ENCODE measurements at regions not wholly inside any gene's neighbourhood (a gene's known extent, or its start where the extent isn't known, plus 50 kb on each side); places are given as distances from the start of the nearest gene placed in this dataset.

- no peak for TF ChIP-seq SIN3A (IDR thresholded peaks at IDR 0.05; ENCODE audit: borderline replicate concordance, insufficient read depth, low read depth, low read length)
- TF ChIP-seq POLR2AphosphoS5 (IDR thresholded peaks at IDR 0.05; ENCODE audit: low read depth, low read length): no peak
- ChIA-PET POLR2A (no interaction called here), CTCF (no interaction called here)
- no peak overlapping the region for H3K27ac ChIP-seq (ENCODE audit: low read length)
- no TSS peak for BruUV-seq (replicated peaks)
- H3K27me3 ChIP-seq (ENCODE audit: control insufficient read depth, insufficient read depth, low read length): no peaks in the 10 kb centered on the region
- in situ Hi-C loops (cut with HindIII; ENCODE audit: low pct_unique_long_range_greater_than_20kb, low sequenced_read_pairs) (no loop called here), intact Hi-C loops (cut with micrococcal nuclease; ENCODE audit: unreplicated experiment) (no loop called here)
- no peak overlapping the region for H3K4me3 ChIP-seq (ENCODE audit: low read depth in 2 of 2, low read length in 2 of 2)
- H3K9me3 ChIP-seq (ENCODE audit: control insufficient read depth, insufficient read depth, low read depth, low read length): no peaks in the 10 kb centered on the region
- H3K36me3 ChIP-seq (ENCODE audit: control insufficient read depth, insufficient read depth, low read length): no peaks in the 10 kb centered on the region
- no peaks in the 10 kb centered on the region for H3K4me1 ChIP-seq (ENCODE audit: control insufficient read depth, insufficient read depth, low read length)
- no peak for ATAC-seq
- no peak for DNase-seq (ENCODE audit: low read depth, low spot score)
These were observed 525.8 kb downstream of the AGTPBP1 start for GRCh38 chr9:85215961-85216360.

- Histone ChIP-seq H3K4me3 (ENCODE audit: low read depth in 2 of 2, low read length in 2 of 2) (no peak overlapping the region), H3K9me3 (ENCODE audit: control insufficient read depth, insufficient read depth, low read depth, low read length) (no peaks in the 10 kb centered on the region), H3K4me1 (ENCODE audit: control insufficient read depth, insufficient read depth, low read length) (no peaks in the 10 kb centered on the region), H3K27ac (ENCODE audit: low read length) (no peak overlapping the region), H3K27me3 (ENCODE audit: control insufficient read depth, insufficient read depth, low read length) (no peaks in the 10 kb centered on the region), H3K36me3 (ENCODE audit: control insufficient read depth, insufficient read depth, low read length) (no peaks in the 10 kb centered on the region)
- in situ Hi-C loops (cut with HindIII; ENCODE audit: low pct_unique_long_range_greater_than_20kb, low sequenced_read_pairs) (no loop called here), intact Hi-C loops (cut with micrococcal nuclease; ENCODE audit: unreplicated experiment) (no loop called here)
- no peak for ATAC-seq
- ChIA-PET CTCF (no interaction called here), POLR2A (no interaction called here)
- DNase-seq (ENCODE audit: low read depth, low spot score): no peak
- no TSS peak for BruUV-seq (replicated peaks)
- TF ChIP-seq CTCF (IDR thresholded peaks at IDR 0.05) (no peak), REST (IDR thresholded peaks at IDR 0.05; ENCODE audit: insufficient read depth in 1 of 2, low read depth in 2 of 2, low read length in 1 of 2) (no peak), POLR2AphosphoS5 (IDR thresholded peaks at IDR 0.05; ENCODE audit: low read depth, low read length) (no peak), TCF7L2 (IDR thresholded peaks at IDR 0.05; ENCODE audit: low read depth, low read length) (no peak), SIN3A (IDR thresholded peaks at IDR 0.05; ENCODE audit: borderline replicate concordance, insufficient read depth, low read depth, low read length) (no peak)
These were observed 526.3 kb downstream of the AGTPBP1 start for GRCh38 chr9:85215416-85215815.

GRCh38 chr9:85213650-85214607, 527.8 kb downstream of the AGTPBP1 start:
- CTCF ChIA-PET: no interaction called here
- TF ChIP-seq TCF7L2 (IDR thresholded peaks at IDR 0.05; ENCODE audit: low read depth, low read length) (no peak), POLR2AphosphoS5 (IDR thresholded peaks at IDR 0.05; ENCODE audit: low read depth, low read length) (no peak), SIN3A (IDR thresholded peaks at IDR 0.05; ENCODE audit: borderline replicate concordance, insufficient read depth, low read depth, low read length) (no peak), REST (IDR thresholded peaks at IDR 0.05; ENCODE audit: insufficient read depth in 1 of 2, low read depth in 2 of 2, low read length in 1 of 2) (no peak), CTCF (IDR thresholded peaks at IDR 0.05) (no peak)
- no TSS peak for BruUV-seq (replicated peaks)
- ATAC-seq: no peak
- DNase-seq (ENCODE audit: low read depth, low spot score): no peak
- intact Hi-C loops (cut with micrococcal nuclease; ENCODE audit: unreplicated experiment): no loop called here
- no peak overlapping the region for H3K27ac ChIP-seq (ENCODE audit: low read length)
- no peaks in the 10 kb centered on the region for H3K36me3 ChIP-seq (ENCODE audit: control insufficient read depth, insufficient read depth, low read length)
- in situ Hi-C loops (cut with HindIII; ENCODE audit: low pct_unique_long_range_greater_than_20kb, low sequenced_read_pairs): no loop called here
- POLR2A ChIA-PET: no interaction called here
- no peaks in the 10 kb centered on the region for H3K9me3 ChIP-seq (ENCODE audit: control insufficient read depth, insufficient read depth, low read depth, low read length)
- no peak overlapping the region for H3K4me3 ChIP-seq (ENCODE audit: low read depth in 2 of 2, low read length in 2 of 2)
- no peaks in the 10 kb centered on the region for H3K4me1 ChIP-seq (ENCODE audit: control insufficient read depth, insufficient read depth, low read length)
- no peaks in the 10 kb centered on the region for H3K27me3 ChIP-seq (ENCODE audit: control insufficient read depth, insufficient read depth, low read length)
